ENCODE measurements at regions not wholly inside any gene's neighbourhood (a gene's known extent, or its start where the extent isn't known, plus 50 kb on each side); places are given as distances from the start of the nearest gene placed in this dataset.

DNA sequence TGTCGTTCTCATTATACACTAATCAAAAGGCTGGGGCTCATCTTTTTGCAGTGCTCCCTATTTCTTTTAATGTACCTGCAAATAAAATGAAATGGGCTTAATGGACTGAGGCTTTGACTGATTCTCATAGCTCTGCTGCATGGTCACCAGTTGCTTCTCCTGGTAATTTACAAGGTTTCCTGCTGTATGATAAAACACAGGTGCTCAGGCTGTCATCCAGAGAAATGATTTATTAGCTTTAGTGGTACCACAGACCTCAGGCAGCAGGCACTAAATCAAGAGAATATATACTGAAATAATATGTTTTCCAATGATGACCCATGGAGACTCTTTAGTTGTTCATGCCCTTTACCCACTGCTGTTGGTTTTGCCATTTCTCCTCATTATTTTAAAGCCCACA lies 137.7 kb downstream of the C4orf33 start:
- TF ChIP-seq, protein P1, sequence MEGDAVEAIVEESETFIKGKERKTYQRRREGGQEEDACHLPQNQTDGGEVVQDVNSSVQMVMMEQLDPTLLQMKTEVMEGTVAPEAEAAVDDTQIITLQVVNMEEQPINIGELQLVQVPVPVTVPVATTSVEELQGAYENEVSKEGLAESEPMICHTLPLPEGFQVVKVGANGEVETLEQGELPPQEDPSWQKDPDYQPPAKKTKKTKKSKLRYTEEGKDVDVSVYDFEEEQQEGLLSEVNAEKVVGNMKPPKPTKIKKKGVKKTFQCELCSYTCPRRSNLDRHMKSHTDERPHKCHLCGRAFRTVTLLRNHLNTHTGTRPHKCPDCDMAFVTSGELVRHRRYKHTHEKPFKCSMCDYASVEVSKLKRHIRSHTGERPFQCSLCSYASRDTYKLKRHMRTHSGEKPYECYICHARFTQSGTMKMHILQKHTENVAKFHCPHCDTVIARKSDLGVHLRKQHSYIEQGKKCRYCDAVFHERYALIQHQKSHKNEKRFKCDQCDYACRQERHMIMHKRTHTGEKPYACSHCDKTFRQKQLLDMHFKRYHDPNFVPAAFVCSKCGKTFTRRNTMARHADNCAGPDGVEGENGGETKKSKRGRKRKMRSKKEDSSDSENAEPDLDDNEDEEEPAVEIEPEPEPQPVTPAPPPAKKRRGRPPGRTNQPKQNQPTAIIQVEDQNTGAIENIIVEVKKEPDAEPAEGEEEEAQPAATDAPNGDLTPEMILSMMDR (IDR thresholded peaks at IDR 0.05) = no peak
- Histone ChIP-seq H3K27ac (no peak overlapping the region), H3K9me3 (no peaks in the 10 kb centered on the region), H3K4me1 (no peaks in the 10 kb centered on the region), H3K36me3 (no peaks in the 10 kb centered on the region), H3K4me3 (no peak overlapping the region), H3K27me3 (no peaks in the 10 kb centered on the region)
- intact Hi-C loops (cut with DNase I; ENCODE audit: low total_unique reads) = no loop called here
- no peak for DNase-seq

DNA sequence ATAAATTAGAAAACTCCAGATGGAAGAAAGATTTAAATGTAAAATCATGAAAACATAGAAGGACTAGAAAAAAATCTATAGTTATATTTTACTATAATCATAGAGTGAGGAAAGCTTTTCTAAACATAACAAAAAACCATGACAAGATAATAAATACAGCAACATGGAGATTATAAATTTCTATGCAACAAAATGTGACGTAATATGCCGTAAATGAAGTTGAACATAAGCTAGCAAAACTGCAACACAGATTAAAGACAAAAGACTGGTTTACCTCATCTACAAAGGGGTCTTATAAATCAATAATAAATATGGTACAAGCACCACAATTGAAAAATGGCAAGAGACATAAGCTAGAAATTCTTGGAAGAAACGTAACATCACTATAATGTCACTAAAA lies 140.4 kb downstream of the C4orf33 start:
- no peak for DNase-seq
- H3K4me1 ChIP-seq = no peaks in the 10 kb centered on the region
- no peak overlapping the region for H3K4me3 ChIP-seq
- no peak overlapping the region for H3K27ac ChIP-seq
- intact Hi-C loops (cut with DNase I; ENCODE audit: low total_unique reads) = no loop called here
- TF ChIP-seq, protein P1 (IDR thresholded peaks at IDR 0.05) = no peak
- H3K9me3 ChIP-seq = no peaks in the 10 kb centered on the region
- no peaks in the 10 kb centered on the region for H3K27me3 ChIP-seq
- no peaks in the 10 kb centered on the region for H3K36me3 ChIP-seq

DNA sequence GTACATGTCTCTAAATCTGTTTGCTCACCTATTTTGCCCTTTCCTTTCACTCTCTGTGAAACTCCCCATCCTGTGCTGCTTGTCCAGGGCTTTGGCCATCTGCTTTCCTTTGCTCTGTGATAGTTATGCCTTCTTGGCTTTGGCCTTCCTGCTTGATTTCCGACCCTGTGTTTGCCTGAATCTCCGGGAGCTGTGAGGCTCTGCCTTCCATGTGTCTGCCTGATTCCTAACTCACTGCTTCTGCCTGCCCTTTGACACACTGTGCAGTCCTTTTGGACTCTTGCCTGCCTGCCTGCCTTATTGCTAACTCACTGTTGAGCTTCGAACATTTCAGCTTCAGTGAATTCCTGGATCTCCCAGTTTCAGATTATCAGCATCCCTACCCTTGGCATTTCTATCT lies 143.1 kb downstream of the C4orf33 start:
- no peaks in the 10 kb centered on the region for H3K9me3 ChIP-seq
- TF ChIP-seq, protein P1 (IDR thresholded peaks at IDR 0.05) = no peak
- intact Hi-C loops (cut with DNase I; ENCODE audit: low total_unique reads) = no loop called here
- no peak overlapping the region for H3K27ac ChIP-seq
- no peaks in the 10 kb centered on the region for H3K27me3 ChIP-seq
- no peak for DNase-seq
- H3K4me3 ChIP-seq = no peak overlapping the region
- no peaks in the 10 kb centered on the region for H3K36me3 ChIP-seq
- H3K4me1 ChIP-seq = no peaks in the 10 kb centered on the region

DNA sequence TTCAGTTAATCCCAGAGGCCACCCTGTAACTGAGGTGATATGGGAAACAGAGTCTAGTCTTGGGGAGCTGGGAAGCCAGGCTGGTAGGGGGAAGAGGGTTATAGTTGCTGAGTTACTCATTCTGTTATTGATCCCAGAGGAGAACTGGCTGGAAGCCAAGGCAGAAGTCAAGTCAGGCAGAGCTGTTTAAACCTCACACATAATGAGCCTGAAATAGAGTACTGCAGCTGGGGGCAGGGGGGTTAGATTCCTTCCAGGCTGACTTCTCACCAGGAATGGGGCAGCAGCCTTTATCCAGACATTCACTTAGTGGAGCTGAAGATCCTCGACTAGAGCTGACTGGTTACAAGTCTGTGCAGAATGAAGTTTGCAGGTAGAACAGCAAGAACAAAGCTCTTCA lies 144.9 kb downstream of the C4orf33 start:
- TF ChIP-seq, protein P1 (IDR thresholded peaks at IDR 0.05) = no peak
- Histone ChIP-seq H3K27ac (no peak overlapping the region), H3K4me3 (no peak overlapping the region), H3K36me3 (no peaks in the 10 kb centered on the region), H3K27me3 (no peaks in the 10 kb centered on the region), H3K9me3 (no peaks in the 10 kb centered on the region), H3K4me1 (no peaks in the 10 kb centered on the region)
- intact Hi-C loops (cut with DNase I; ENCODE audit: low total_unique reads) = no loop called here
- DNase-seq = no peak

DNA sequence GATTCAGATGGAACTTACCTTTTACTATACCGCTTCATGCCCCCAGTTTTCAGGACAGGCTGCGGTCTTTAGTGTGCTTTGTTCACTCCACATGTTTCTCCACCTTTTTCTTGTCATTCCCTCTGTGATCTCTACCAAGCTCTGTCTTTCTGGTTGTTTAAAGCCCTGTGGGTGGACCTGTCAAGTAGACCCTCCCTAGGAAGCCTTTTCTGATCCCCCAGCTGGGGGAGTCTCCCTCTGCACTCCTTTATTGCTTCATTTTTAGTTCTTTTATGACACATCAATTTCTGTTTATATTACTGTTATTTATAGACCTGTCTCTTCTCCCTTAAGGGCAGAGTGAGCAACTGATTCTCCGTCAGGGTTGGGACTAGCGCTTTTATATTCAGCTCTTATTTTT lies 150.2 kb downstream of the C4orf33 start:
- Histone ChIP-seq H3K4me1 (no peaks in the 10 kb centered on the region), H3K27me3 (no peaks in the 10 kb centered on the region), H3K27ac (no peak overlapping the region), H3K36me3 (no peaks in the 10 kb centered on the region), H3K4me3 (no peak overlapping the region), H3K9me3 (no peaks in the 10 kb centered on the region)
- intact Hi-C loops (cut with DNase I; ENCODE audit: low total_unique reads) = no loop called here
- no peak for DNase-seq
- TF ChIP-seq, protein P1 (IDR thresholded peaks at IDR 0.05) = no peak

DNA sequence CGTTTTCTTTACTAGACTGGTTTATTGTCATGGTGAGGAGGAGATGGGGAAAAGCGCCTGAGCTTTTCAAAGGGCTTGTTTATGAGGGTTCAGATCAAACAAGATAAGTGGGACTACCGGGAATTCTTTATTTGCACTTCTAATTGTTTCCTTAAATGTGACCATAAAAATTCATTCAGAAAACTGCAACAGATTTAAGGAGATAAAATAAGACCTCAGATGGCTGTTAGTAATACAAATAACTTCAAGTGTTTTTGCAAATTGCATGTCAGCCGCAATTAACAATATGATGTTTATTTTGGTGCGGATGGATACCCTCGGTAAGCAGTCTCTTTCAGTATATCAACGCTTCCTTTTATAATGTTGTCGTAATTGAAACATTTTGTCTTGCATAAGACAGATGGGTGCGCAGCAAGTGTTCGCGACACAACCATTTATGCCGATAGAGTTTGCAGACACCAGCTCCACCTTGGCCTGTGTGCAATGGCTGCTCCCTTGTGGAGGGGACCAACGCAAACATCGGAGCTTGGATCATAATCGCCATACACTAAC lies 151.0 kb downstream of the C4orf33 start:
- no peak for DNase-seq
- Histone ChIP-seq H3K36me3 (no peaks in the 10 kb centered on the region), H3K27me3 (no peaks in the 10 kb centered on the region), H3K27ac (no peak overlapping the region), H3K4me1 (no peaks in the 10 kb centered on the region), H3K4me3 (no peak overlapping the region), H3K9me3 (no peaks in the 10 kb centered on the region)
- TF ChIP-seq, protein P1 (IDR thresholded peaks at IDR 0.05) = no peak
- intact Hi-C loops (cut with DNase I; ENCODE audit: low total_unique reads) = no loop called here
